Trophoblast cell (in vitro differentiated cells and primary cell): ENCODE measurements at regions not wholly inside any gene's neighbourhood (a gene's known extent, or its start where the extent isn't known, plus 50 kb on each side); places are given as distances from the start of the nearest gene placed in this dataset.
A peak's percentile ranks its signal among the peaks of the same experiment; 100 is the strongest.

Experiments
- DNase-seq, 2 donors: peaks; one replicate each; pipeline ENCODE4 v3.0.0-alpha.2; 2016
- H2AFZ ChIP-seq: 2 replicates; pipeline ENCODE4 v1.6.1; 2013; ENCODE audit warnings: low read length, moderate library complexity, mild to moderate bottlenecking; ENCODE audit not compliant: insufficient read depth, poor library complexity
- H2AK5ac ChIP-seq: 2 replicates; pipeline ENCODE4 v1.6.1; 2013; ENCODE audit warnings: mild to moderate bottlenecking, low read length
- H2BK120ac ChIP-seq: 2 replicates; pipeline ENCODE4 v1.6.1; 2013; ENCODE audit warnings: low read length, mild to moderate bottlenecking, moderate library complexity; ENCODE audit not compliant: insufficient read depth, poor library complexity
- H2BK12ac ChIP-seq: 2 replicates; pipeline ENCODE4 v1.6.1; 2013; ENCODE audit warnings: mild to moderate bottlenecking, low read length, moderate library complexity
- H2BK5ac ChIP-seq: 2 replicates; pipeline ENCODE4 v1.6.1; 2013; ENCODE audit warnings: low read length, low read depth, moderate library complexity, mild to moderate bottlenecking; ENCODE audit not compliant: poor library complexity
- H3K14ac ChIP-seq: 2 replicates; pipeline ENCODE4 v1.6.1; 2013; ENCODE audit warnings: mild to moderate bottlenecking, low read length
- H3K18ac ChIP-seq: 2 replicates; pipeline ENCODE4 v1.6.1; 2013; ENCODE audit warnings: mild to moderate bottlenecking, low read length
- H3K23ac ChIP-seq: 2 replicates; pipeline ENCODE4 v1.6.1; 2013; ENCODE audit warnings: low read length
- H3K27ac ChIP-seq: 2 replicates; pipeline ENCODE4 v1.5.1; 2013; ENCODE audit warnings: low read depth, mild to moderate bottlenecking, inconsistent platforms, low read length, moderate library complexity
- H3K27me3 ChIP-seq: 2 replicates; pipeline ENCODE4 v1.6.1; 2013; ENCODE audit warnings: inconsistent platforms, mild to moderate bottlenecking, low read length, moderate library complexity; ENCODE audit not compliant: insufficient read depth
- H3K36me3 ChIP-seq, 2 experiments: 1 replicate in 1 of 2; 2 replicates in 1 of 2; pipeline ENCODE4 v1.6.1; 2013; ENCODE audit warnings: low read length in 2 of 2, mild to moderate bottlenecking in 2 of 2, moderate library complexity in 1 of 2; ENCODE audit not compliant: insufficient read depth in 2 of 2, control insufficient read depth in 1 of 2
- H3K4ac ChIP-seq: 2 replicates; pipeline ENCODE4 v1.6.1; 2013; ENCODE audit warnings: low read depth, mild to moderate bottlenecking, low read length, moderate library complexity
- H3K4me1 ChIP-seq, 2 experiments: 1 replicate in 1 of 2; 2 replicates in 1 of 2; pipeline ENCODE4 v1.6.1; 2013; ENCODE audit warnings: low read length in 2 of 2, mild to moderate bottlenecking in 2 of 2, moderate library complexity in 1 of 2; ENCODE audit not compliant: insufficient read depth in 2 of 2, control insufficient read depth in 1 of 2
- H3K4me2 ChIP-seq: 2 replicates; pipeline ENCODE4 v1.6.1; 2013; ENCODE audit warnings: inconsistent platforms, mild to moderate bottlenecking, low read length, moderate library complexity
- H3K4me3 ChIP-seq: 2 replicates; pipeline ENCODE4 v1.5.1; 2013; ENCODE audit warnings: mild to moderate bottlenecking, low read depth, low read length, inconsistent platforms
- H3K79me1 ChIP-seq: one replicate; pipeline ENCODE4 v1.6.1; 2013; ENCODE audit warnings: low read length
- H3K79me2 ChIP-seq: 2 replicates; pipeline ENCODE4 v1.6.1; 2013; ENCODE audit warnings: low read length, mild to moderate bottlenecking; ENCODE audit not compliant: control insufficient read depth, insufficient read depth, poor library complexity
- H3K9ac ChIP-seq: 2 replicates; pipeline ENCODE4 v1.6.1; 2013; ENCODE audit warnings: mild to moderate bottlenecking, low read length
- H3K9me3 ChIP-seq: 2 replicates; pipeline ENCODE4 v1.6.1; 2013; ENCODE audit warnings: low read depth, mild to moderate bottlenecking, control low read depth, inconsistent platforms, low read length; ENCODE audit not compliant: insufficient read depth
- H4K12ac ChIP-seq: 2 replicates; pipeline ENCODE4 v1.6.1; 2013; ENCODE audit warnings: low read depth, mild to moderate bottlenecking, low read length, moderate library complexity
- H4K8ac ChIP-seq: 2 replicates; pipeline ENCODE4 v1.6.1; 2013; ENCODE audit warnings: low read depth, mild to moderate bottlenecking, low read length, moderate library complexity
- H4K91ac ChIP-seq: one replicate; pipeline ENCODE4 v1.6.1; 2013; ENCODE audit warnings: low read depth, mild to moderate bottlenecking, low read length, moderate library complexity
- WGBS: extraction: QIAGEN DNeasy Blood & Tissue Kit; methylation state at CpG from one replicate; pipeline ENCODE4 v1.1.7; 2013; ENCODE audit warnings: missing lambda C conversion rate; ENCODE audit not compliant: insufficient read length, insufficient coverage; ENCODE audit errors: extremely low coverage; 5-methylcytosine and 5-hydroxymethylcytosine counted together

- Histone ChIP-seq H4K8ac (no peak overlapping the region), H2AK5ac (no peak overlapping the region), H2BK5ac (no peak overlapping the region), H3K27ac (no peak overlapping the region), H3K79me1 (no peaks in the 10 kb centered on the region), H3K27me3 (no peaks in the 10 kb centered on the region), H3K4me3 (no peak overlapping the region), H3K23ac (no peak overlapping the region), H2AFZ (no peak overlapping the region), H3K79me2 (no peaks in the 10 kb centered on the region), H3K36me3 (no peaks in the 10 kb centered on the region), H3K4ac (no peak overlapping the region), H2BK12ac (no peak overlapping the region), H4K91ac (no peak overlapping the region), H3K9ac (no peak overlapping the region), H3K14ac (no peak overlapping the region), H4K12ac (no peak overlapping the region), H3K9me3 (no peaks in the 10 kb centered on the region), H2BK120ac (no peak overlapping the region), H3K4me1 (peaks cover 0 to 2% of the 10 kb centered on the region in 2 experiments), H3K18ac (no peak overlapping the region), H3K4me2 (no peak overlapping the region)
- no peak for DNase-seq
- WGBS: no CpG with 5 or more reads among the region's 5 CpGs
These were observed 152.4 kb upstream of the FAR2 start for GRCh38 chr12:28996688-28997087.

- H3K4me2 ChIP-seq: no peak overlapping the region
- H3K79me2 ChIP-seq: no peaks in the 10 kb centered on the region
- no peak overlapping the region for H3K14ac ChIP-seq
- H3K9me3 ChIP-seq: no peaks in the 10 kb centered on the region
- H3K27me3 ChIP-seq: no peaks in the 10 kb centered on the region
- no peak overlapping the region for H3K9ac ChIP-seq
- H4K8ac ChIP-seq: no peak overlapping the region
- H2BK5ac ChIP-seq: no peak overlapping the region
- WGBS: no CpG with 5 or more reads among the region's 4 CpGs
- peaks cover 0 to 2% of the 10 kb centered on the region in 2 experiments for H3K4me1 ChIP-seq
- peak in 1 of 2 donors; percentile 21 for DNase-seq
- no peaks in the 10 kb centered on the region for H3K36me3 ChIP-seq
- no peaks in the 10 kb centered on the region for H3K79me1 ChIP-seq
- H2AFZ ChIP-seq: no peak overlapping the region
- H3K23ac ChIP-seq: no peak overlapping the region
- no peak overlapping the region for H3K4ac ChIP-seq
- H3K4me3 ChIP-seq: no peak overlapping the region
- no peak overlapping the region for H2AK5ac ChIP-seq
- H3K27ac ChIP-seq: no peak overlapping the region
- H3K18ac ChIP-seq: no peak overlapping the region
- H4K91ac ChIP-seq: no peak overlapping the region
- no peak overlapping the region for H4K12ac ChIP-seq
- H2BK12ac ChIP-seq: no peak overlapping the region
- H2BK120ac ChIP-seq: no peak overlapping the region
These were observed 150.4 kb upstream of the FAR2 start for GRCh38 chr12:28998662-28999120.

- no peak overlapping the region for H4K12ac ChIP-seq
- H2BK12ac ChIP-seq: no peak overlapping the region
- peaks cover 2% of the 10 kb centered on the region for H3K9me3 ChIP-seq
- DNase-seq: no peak
- H2BK5ac ChIP-seq: no peak overlapping the region
- no peak overlapping the region for H3K27ac ChIP-seq
- H3K14ac ChIP-seq: no peak overlapping the region
- no peak overlapping the region for H4K91ac ChIP-seq
- no peaks in the 10 kb centered on the region for H3K79me1 ChIP-seq
- H3K18ac ChIP-seq: no peak overlapping the region
- no peaks in the 10 kb centered on the region for H3K27me3 ChIP-seq
- H2BK120ac ChIP-seq: no peak overlapping the region
- no peak overlapping the region for H3K23ac ChIP-seq
- H3K4me1 ChIP-seq: no peaks in the 10 kb centered on the region
- H2AFZ ChIP-seq: no peak overlapping the region
- no CpG with 5 or more reads among the region's 6 CpGs for WGBS
- no peak overlapping the region for H4K8ac ChIP-seq
- no peak overlapping the region for H3K9ac ChIP-seq
- no peak overlapping the region for H2AK5ac ChIP-seq
- no peaks in the 10 kb centered on the region for H3K79me2 ChIP-seq
- no peaks in the 10 kb centered on the region for H3K36me3 ChIP-seq
- H3K4me2 ChIP-seq: no peak overlapping the region
- no peak overlapping the region for H3K4ac ChIP-seq
- no peak overlapping the region for H3K4me3 ChIP-seq
These were observed 144.8 kb upstream of the FAR2 start for GRCh38 chr12:29004066-29004935.

GRCh38 chr12:29004936-29005304, 144.2 kb upstream of the FAR2 start:
- no peaks in the 10 kb centered on the region for H3K36me3 ChIP-seq
- H2AK5ac ChIP-seq: no peak overlapping the region
- no CpG with 5 or more reads among the region's 2 CpGs for WGBS
- no peak overlapping the region for H2BK5ac ChIP-seq
- no peaks in the 10 kb centered on the region for H3K79me1 ChIP-seq
- H3K9me3 ChIP-seq: peaks cover 2% of the 10 kb centered on the region
- H3K23ac ChIP-seq: no peak overlapping the region
- no peaks in the 10 kb centered on the region for H3K4me1 ChIP-seq
- no peaks in the 10 kb centered on the region for H3K27me3 ChIP-seq
- H4K8ac ChIP-seq: no peak overlapping the region
- no peak overlapping the region for H2BK120ac ChIP-seq
- no peak overlapping the region for H3K4me2 ChIP-seq
- no peak overlapping the region for H2AFZ ChIP-seq
- no peaks in the 10 kb centered on the region for H3K79me2 ChIP-seq
- H3K27ac ChIP-seq: no peak overlapping the region
- no peak overlapping the region for H3K4ac ChIP-seq
- no peak overlapping the region for H4K91ac ChIP-seq
- H2BK12ac ChIP-seq: no peak overlapping the region
- H3K9ac ChIP-seq: no peak overlapping the region
- DNase-seq: no peak
- H3K14ac ChIP-seq: no peak overlapping the region
- H3K4me3 ChIP-seq: no peak overlapping the region
- H3K18ac ChIP-seq: no peak overlapping the region
- H4K12ac ChIP-seq: no peak overlapping the region
